Osteocyte (in vitro differentiated cells): ENCODE measurements at regions not wholly inside any gene's neighbourhood (a gene's known extent, or its start where the extent isn't known, plus 50 kb on each side); places are given as distances from the start of the nearest gene placed in this dataset.

Source experiments
- DNase-seq: peaks from one replicate; pipeline ENCODE4 v3.0.0; 2021; ENCODE audit warnings: mixed read lengths; ENCODE audit not compliant: unreplicated experiment; ENCODE audit errors: extremely low spot score
- H3K27ac Mint-ChIP-seq: one replicate; pipeline ENCODE4 v1.8.0; 2021; ENCODE audit warnings: mild to moderate bottlenecking, mixed read lengths; ENCODE audit not compliant: unreplicated experiment
- H3K27me3 Mint-ChIP-seq: one replicate; pipeline ENCODE4 v1.8.0; 2021; ENCODE audit warnings: mixed read lengths; ENCODE audit not compliant: unreplicated experiment
- H3K36me3 Mint-ChIP-seq: one replicate; pipeline ENCODE4 v1.8.0; 2021; ENCODE audit warnings: mixed read lengths; ENCODE audit not compliant: unreplicated experiment
- H3K4me1 Mint-ChIP-seq: one replicate; pipeline ENCODE4 v1.8.0; 2021; ENCODE audit warnings: mixed read lengths; ENCODE audit not compliant: unreplicated experiment
- H3K4me3 Mint-ChIP-seq: one replicate; pipeline ENCODE4 v1.8.0; 2021; ENCODE audit warnings: mild to moderate bottlenecking, moderate library complexity, mixed read lengths; ENCODE audit not compliant: unreplicated experiment
- H3K9me3 Mint-ChIP-seq: one replicate; pipeline ENCODE4 v1.8.0; 2021; ENCODE audit warnings: mixed read lengths; ENCODE audit not compliant: unreplicated experiment
- TF ChIP-seq, protein P1 (sequence below): fragments of 200-600 bp; sonication (generic); IDR thresholded peaks from 2 replicates; pipeline ENCODE4 v1.5.0; 2021; ENCODE audit warnings: antibody characterized with exemption, mild to moderate bottlenecking, moderate library complexity

DNA sequence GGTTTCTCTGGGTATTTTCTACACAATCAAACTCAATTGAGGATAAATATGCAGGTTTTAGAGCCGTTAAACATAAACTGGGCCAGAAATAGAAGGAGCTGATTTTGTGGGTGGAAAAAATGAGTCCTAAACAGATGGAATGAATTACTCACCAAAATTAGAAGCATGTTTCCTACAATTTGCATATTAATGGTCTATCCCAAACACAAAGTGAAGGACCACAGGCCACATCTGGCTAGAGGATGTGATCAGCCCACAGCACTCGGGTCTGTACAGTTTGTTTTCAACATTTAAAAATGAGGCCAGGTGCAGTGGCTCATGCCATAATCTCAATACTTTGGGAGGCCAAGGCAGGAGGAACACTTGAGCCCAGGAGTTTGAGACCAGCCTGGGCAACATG lies 296.3 kb downstream of the PREX1 start:
- Mint-ChIP-seq H3K9me3 (no peaks in the 10 kb centered on the region), H3K27me3 (peaks cover 25% of the 10 kb centered on the region), H3K36me3 (no peaks in the 10 kb centered on the region), H3K4me1 (no peaks in the 10 kb centered on the region), H3K27ac (no peak overlapping the region), H3K4me3 (no peak overlapping the region)
- no peak for DNase-seq
- TF ChIP-seq, protein P1, sequence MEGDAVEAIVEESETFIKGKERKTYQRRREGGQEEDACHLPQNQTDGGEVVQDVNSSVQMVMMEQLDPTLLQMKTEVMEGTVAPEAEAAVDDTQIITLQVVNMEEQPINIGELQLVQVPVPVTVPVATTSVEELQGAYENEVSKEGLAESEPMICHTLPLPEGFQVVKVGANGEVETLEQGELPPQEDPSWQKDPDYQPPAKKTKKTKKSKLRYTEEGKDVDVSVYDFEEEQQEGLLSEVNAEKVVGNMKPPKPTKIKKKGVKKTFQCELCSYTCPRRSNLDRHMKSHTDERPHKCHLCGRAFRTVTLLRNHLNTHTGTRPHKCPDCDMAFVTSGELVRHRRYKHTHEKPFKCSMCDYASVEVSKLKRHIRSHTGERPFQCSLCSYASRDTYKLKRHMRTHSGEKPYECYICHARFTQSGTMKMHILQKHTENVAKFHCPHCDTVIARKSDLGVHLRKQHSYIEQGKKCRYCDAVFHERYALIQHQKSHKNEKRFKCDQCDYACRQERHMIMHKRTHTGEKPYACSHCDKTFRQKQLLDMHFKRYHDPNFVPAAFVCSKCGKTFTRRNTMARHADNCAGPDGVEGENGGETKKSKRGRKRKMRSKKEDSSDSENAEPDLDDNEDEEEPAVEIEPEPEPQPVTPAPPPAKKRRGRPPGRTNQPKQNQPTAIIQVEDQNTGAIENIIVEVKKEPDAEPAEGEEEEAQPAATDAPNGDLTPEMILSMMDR: no peak

DNA sequence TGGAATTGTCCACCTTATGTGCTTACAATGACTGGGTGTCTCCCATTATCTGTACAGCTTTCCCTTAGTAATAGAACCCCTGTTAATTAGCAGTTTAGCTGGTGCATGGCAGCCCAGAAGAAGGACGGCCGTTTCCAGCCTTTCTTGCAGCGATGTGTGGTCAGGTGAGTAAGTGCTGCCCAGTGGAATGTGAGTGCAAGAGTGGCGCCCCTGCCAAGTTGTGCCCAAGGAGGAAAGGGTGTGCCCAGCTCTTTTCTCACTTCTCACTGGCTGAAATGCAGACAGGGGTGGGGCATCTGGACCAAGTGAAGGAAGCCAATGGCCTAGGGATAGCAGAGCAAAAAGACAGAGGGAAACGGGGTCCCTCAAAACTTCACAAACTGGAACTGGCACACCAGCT lies 296.8 kb downstream of the PREX1 start:
- Mint-ChIP-seq H3K4me1 (no peaks in the 10 kb centered on the region), H3K4me3 (no peak overlapping the region), H3K27me3 (peaks cover 22% of the 10 kb centered on the region), H3K27ac (no peak overlapping the region), H3K36me3 (no peaks in the 10 kb centered on the region), H3K9me3 (no peaks in the 10 kb centered on the region)
- no peak for DNase-seq
- TF ChIP-seq, protein P1: no peak

DNA sequence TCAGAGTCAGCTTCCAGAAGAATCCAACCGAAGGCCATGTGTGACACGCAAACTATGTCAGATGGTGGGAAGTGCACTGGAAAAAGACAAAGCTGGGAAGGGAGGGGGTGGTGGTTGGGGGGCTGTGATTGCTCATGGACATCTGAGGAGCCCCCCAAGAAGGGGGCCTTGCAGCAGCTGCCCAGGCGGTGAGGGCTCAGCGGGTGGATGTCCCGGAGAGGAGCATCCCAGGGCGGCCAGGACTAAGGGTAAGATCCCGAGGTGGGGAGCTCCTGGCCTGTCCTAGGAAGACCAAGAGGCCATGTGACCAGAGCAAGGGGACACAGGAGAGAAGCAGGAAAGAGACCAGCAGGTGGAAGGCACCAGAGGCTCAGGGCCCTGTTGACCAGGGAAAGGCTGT lies 299.5 kb downstream of the PREX1 start:
- Mint-ChIP-seq H3K27me3 (peaks cover 5% of the 10 kb centered on the region), H3K27ac (no peak overlapping the region), H3K9me3 (no peaks in the 10 kb centered on the region)

DNA sequence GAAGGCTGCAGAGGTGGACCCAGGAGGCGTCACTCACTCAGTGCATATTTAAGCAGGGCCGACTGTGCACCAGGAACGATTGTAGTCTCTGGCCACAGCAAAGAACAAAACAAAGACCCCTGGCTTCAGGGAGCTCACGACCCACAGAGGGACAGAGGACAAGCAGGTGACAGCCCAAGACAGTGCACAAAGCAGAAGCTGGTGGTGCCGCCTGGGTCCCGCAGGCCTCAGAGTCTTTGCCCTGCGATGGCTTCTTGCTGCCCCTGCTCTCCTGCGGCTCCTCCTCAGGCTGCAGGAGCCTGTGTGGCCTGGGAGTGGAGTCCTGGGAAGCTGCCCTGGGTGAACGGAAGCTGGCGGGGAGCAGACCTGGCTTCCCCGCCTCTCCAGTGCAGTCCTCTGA lies 300.0 kb downstream of the PREX1 start:
- Mint-ChIP-seq H3K4me3 (no peak overlapping the region), H3K4me1 (no peaks in the 10 kb centered on the region), H3K27ac (no peak overlapping the region), H3K36me3 (no peaks in the 10 kb centered on the region), H3K27me3 (peaks cover 5% of the 10 kb centered on the region), H3K9me3 (no peaks in the 10 kb centered on the region)
- TF ChIP-seq, protein P1: no peak
- no peak for DNase-seq

More for the DNA sequence above, 299.5 kb downstream of the PREX1 start:
- TF ChIP-seq, protein P1: no peak
- H3K36me3 Mint-ChIP-seq: no peaks in the 10 kb centered on the region
- DNase-seq: no peak
- H3K4me3 Mint-ChIP-seq: no peak overlapping the region
- H3K4me1 Mint-ChIP-seq: no peaks in the 10 kb centered on the region

DNA sequence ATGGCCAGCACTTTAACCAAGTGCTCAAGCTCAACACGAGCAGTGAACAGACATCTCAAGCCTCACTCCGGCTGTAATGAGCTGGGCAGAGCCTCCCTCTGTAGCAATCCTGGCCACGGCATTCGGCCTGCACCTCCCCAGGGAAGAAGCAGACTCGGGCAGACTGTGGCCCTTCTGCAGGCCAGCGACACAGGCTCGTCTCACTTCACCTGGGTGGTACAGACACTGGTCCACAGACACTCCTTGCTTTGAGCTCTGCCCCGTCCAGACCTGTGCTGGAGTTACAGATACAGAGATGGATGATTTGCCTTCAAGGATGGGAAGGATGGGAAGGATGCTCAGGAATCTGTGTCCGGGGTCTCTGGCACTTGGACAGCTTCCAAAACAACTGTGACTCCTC lies 300.9 kb downstream of the PREX1 start:
- Mint-ChIP-seq H3K36me3 (no peaks in the 10 kb centered on the region), H3K27me3 (peaks cover 5% of the 10 kb centered on the region), H3K4me1 (no peaks in the 10 kb centered on the region), H3K27ac (no peak overlapping the region), H3K9me3 (no peaks in the 10 kb centered on the region), H3K4me3 (no peak overlapping the region)
- DNase-seq: no peak
- TF ChIP-seq, protein P1: no peak
